ENCODE measurements at regions not wholly inside any gene's neighbourhood (a gene's known extent, or its start where the extent isn't known, plus 50 kb on each side); places are given as distances from the start of the nearest gene placed in this dataset.

- no peaks in the 10 kb centered on the region for H3K9me3 ChIP-seq
- H3K27ac ChIP-seq: no peak overlapping the region
- H3K27me3 ChIP-seq (replicated peaks; ENCODE audit: insufficient read depth): no peaks in the 10 kb centered on the region
- H3K36me3 ChIP-seq: no peaks in the 10 kb centered on the region
- no peak for TF ChIP-seq CTCF (IDR thresholded peaks at IDR 0.05)
- ATAC-seq (ENCODE audit: insufficient number of reproducible peaks, low FRiP score, low read depth) (no peak), DNase-seq (ENCODE audit: low spot score) (no peak)
- H3K4me3 ChIP-seq: no peak overlapping the region
- H3K4me1 ChIP-seq (ENCODE audit: control insufficient read depth in 1 of 2, low read depth in 2 of 2): no peaks in the 10 kb centered on the region
Observed at GRCh38 chr15:87573039-87573438, 683.5 kb downstream of the NTRK3 start.

- no peaks in the 10 kb centered on the region for H3K27me3 ChIP-seq (replicated peaks; ENCODE audit: insufficient read depth)
- no peak for ATAC-seq (ENCODE audit: insufficient number of reproducible peaks, low FRiP score, low read depth)
- no peaks in the 10 kb centered on the region for H3K9me3 ChIP-seq
- no peak overlapping the region for H3K27ac ChIP-seq
- no peak overlapping the region for H3K4me3 ChIP-seq
- no peak for TF ChIP-seq CTCF (IDR thresholded peaks at IDR 0.05)
- H3K4me1 ChIP-seq (ENCODE audit: control insufficient read depth in 1 of 2, low read depth in 2 of 2): no peaks in the 10 kb centered on the region
- DNase-seq (ENCODE audit: low spot score): no peak
- H3K36me3 ChIP-seq: no peaks in the 10 kb centered on the region
Observed at GRCh38 chr15:87572381-87572910, 684.1 kb downstream of the NTRK3 start.

GRCh38 chr15:87570206-87570605 is 686.3 kb downstream of the NTRK3 start:
- no peaks in the 10 kb centered on the region for H3K36me3 ChIP-seq
- no peak for TF ChIP-seq CTCF (IDR thresholded peaks at IDR 0.05)
- peak overlapping the region; percentile 44 for H3K4me3 ChIP-seq
- no peaks in the 10 kb centered on the region for H3K4me1 ChIP-seq (ENCODE audit: control insufficient read depth in 1 of 2, low read depth in 2 of 2)
- ATAC-seq (ENCODE audit: insufficient number of reproducible peaks, low FRiP score, low read depth) (no peak), DNase-seq (ENCODE audit: low spot score) (no peak)
- H3K27me3 ChIP-seq (replicated peaks; ENCODE audit: insufficient read depth): no peaks in the 10 kb centered on the region
- H3K27ac ChIP-seq: no peak overlapping the region
- no peaks in the 10 kb centered on the region for H3K9me3 ChIP-seq

- Histone ChIP-seq H3K4me1 (ENCODE audit: control insufficient read depth in 1 of 2, low read depth in 2 of 2) (no peaks in the 10 kb centered on the region), H3K4me3 (peak overlapping the region; percentile 44), H3K27ac (no peak overlapping the region), H3K9me3 (no peaks in the 10 kb centered on the region), H3K27me3 (replicated peaks; ENCODE audit: insufficient read depth) (no peaks in the 10 kb centered on the region), H3K36me3 (no peaks in the 10 kb centered on the region)
- DNase-seq (ENCODE audit: low spot score) (no peak), ATAC-seq (ENCODE audit: insufficient number of reproducible peaks, low FRiP score, low read depth) (no peak)
- no peak for TF ChIP-seq CTCF (IDR thresholded peaks at IDR 0.05)
Observed at GRCh38 chr15:87569581-87569980, 687.0 kb downstream of the NTRK3 start.

GRCh38 chr15:87567406-87568030 is 689.0 kb downstream of the NTRK3 start:
- no peaks in the 10 kb centered on the region for H3K27me3 ChIP-seq (replicated peaks; ENCODE audit: insufficient read depth)
- ATAC-seq (ENCODE audit: insufficient number of reproducible peaks, low FRiP score, low read depth): no peak
- H3K4me3 ChIP-seq: no peak overlapping the region
- DNase-seq (ENCODE audit: low spot score): no peak
- H3K27ac ChIP-seq: no peak overlapping the region
- no peaks in the 10 kb centered on the region for H3K36me3 ChIP-seq
- H3K4me1 ChIP-seq (ENCODE audit: control insufficient read depth in 1 of 2, low read depth in 2 of 2): no peaks in the 10 kb centered on the region
- no peak for TF ChIP-seq CTCF (IDR thresholded peaks at IDR 0.05)
- H3K9me3 ChIP-seq: no peaks in the 10 kb centered on the region
